ENCODE measurements at regions not wholly inside any gene's neighbourhood (a gene's known extent, or its start where the extent isn't known, plus 50 kb on each side); places are given as distances from the start of the nearest gene placed in this dataset.

- TF ChIP-seq TRIM25 (IDR thresholded peaks at IDR 0.05; ENCODE audit: borderline replicate concordance) (no peak), SLC30A9 (CRISPR knock-in tag; IDR thresholded peaks at IDR 0.05) (no peak), SP2 (IDR thresholded peaks at IDR 0.05; ENCODE audit: extremely low read depth, low read depth, low read length, poor library complexity, severe bottlenecking) (no peak), PRPF4 (IDR thresholded peaks at IDR 0.05; ENCODE audit: insufficient read depth, low read depth, low read length, poor library complexity, severe bottlenecking) (no peak), CTCF (IDR thresholded peaks at IDR 0.05 in 2 of 3, conservative IDR thresholded peaks at IDR 0.05 in 1 of 3; ENCODE audit: insufficient read depth in 2 of 3, low read depth in 1 of 3, low read length in 3 of 3) (no peak), CTBP1 (IDR thresholded peaks at IDR 0.05; ENCODE audit: borderline replicate concordance) (no peak), PML (IDR thresholded peaks at IDR 0.05; ENCODE audit: low read length) (no peak), FOXJ3 (CRISPR knock-in tag; IDR thresholded peaks at IDR 0.05) (no peak), SMAD4 (CRISPR knock-in tag; conservative IDR thresholded peaks at IDR 0.05) (no peak), L3MBTL2 (IDR thresholded peaks at IDR 0.05) (no peak)
Observed at GRCh38 chr15:61753018-61753710, 307.1 kb downstream of the VPS13C start.

Data from K562 (cell line).